ENCODE measurements at regions not wholly inside any gene's neighbourhood (a gene's known extent, or its start where the extent isn't known, plus 50 kb on each side); places are given as distances from the start of the nearest gene placed in this dataset.

- no peak for TF ChIP-seq CTCF (conservative IDR thresholded peaks at IDR 0.05; ENCODE audit: low read length)
- H3K4me3 ChIP-seq (ENCODE audit: low read length) = no peak overlapping the region
- DNase-seq (ENCODE audit: low read depth) = no peak
Measured at GRCh38 chr18:55847960-55848359, 260.0 kb upstream of the TCF4 start.

- no peak for TF ChIP-seq CTCF (conservative IDR thresholded peaks at IDR 0.05; ENCODE audit: low read length)
- H3K4me3 ChIP-seq (ENCODE audit: low read length) = no peak overlapping the region
- DNase-seq (ENCODE audit: low read depth) = no peak
Measured at GRCh38 chr18:55845221-55845620, 257.2 kb upstream of the TCF4 start.

- DNase-seq (ENCODE audit: low read depth) = no peak
- no peak for TF ChIP-seq CTCF (conservative IDR thresholded peaks at IDR 0.05; ENCODE audit: low read length)
Measured at GRCh38 chr18:55844382-55844781, 256.4 kb upstream of the TCF4 start.

GRCh38 chr18:55841314-55841713 lies 253.3 kb upstream of the TCF4 start:
- TF ChIP-seq CTCF (conservative IDR thresholded peaks at IDR 0.05; ENCODE audit: low read length) = no peak
- no peak overlapping the region for H3K4me3 ChIP-seq (ENCODE audit: low read length)
- DNase-seq (ENCODE audit: low read depth) = peak; percentile 82

More at GRCh38 chr18:55844382-55844781, 256.4 kb upstream of the TCF4 start:
- H3K4me3 ChIP-seq (ENCODE audit: low read length) = no peak overlapping the region

GRCh38 chr18:55840601-55841170 lies 252.7 kb upstream of the TCF4 start:
- no peak for TF ChIP-seq CTCF (conservative IDR thresholded peaks at IDR 0.05; ENCODE audit: low read length)
- DNase-seq (ENCODE audit: low read depth) = no peak

GRCh38 chr18:55839343-55839742 lies 251.4 kb upstream of the TCF4 start:
- H3K4me3 ChIP-seq (ENCODE audit: low read length) = no peak overlapping the region
- TF ChIP-seq CTCF (conservative IDR thresholded peaks at IDR 0.05; ENCODE audit: low read length) = no peak
- peak; percentile 84 for DNase-seq (ENCODE audit: low read depth)

More at GRCh38 chr18:55840601-55841170, 252.7 kb upstream of the TCF4 start:
- H3K4me3 ChIP-seq (ENCODE audit: low read length) = no peak overlapping the region

GRCh38 chr18:55838841-55839240 lies 250.8 kb upstream of the TCF4 start:
- TF ChIP-seq CTCF (conservative IDR thresholded peaks at IDR 0.05; ENCODE audit: low read length) = no peak
- no peak overlapping the region for H3K4me3 ChIP-seq (ENCODE audit: low read length)
- peak; percentile 56 for DNase-seq (ENCODE audit: low read depth)
